Large intestine (tissue), 3 donors: ENCODE measurements at regions not wholly inside any gene's neighbourhood (a gene's known extent, or its start where the extent isn't known, plus 50 kb on each side); places are given as distances from the start of the nearest gene placed in this dataset.

Experiments used
- DNase-seq, 2 donors: peaks; one replicate each; pipeline versions ENCODE4 v3.0.0 to v3.0.0-alpha.2; 2013
- H3K27ac ChIP-seq: one replicate; pipeline ENCODE4 v1.5.1; 2013; ENCODE audit warnings: low read length
- H3K27me3 ChIP-seq: 2 replicates; pipeline ENCODE4 v1.6.1; 2013; ENCODE audit warnings: low read length; ENCODE audit not compliant: control insufficient read depth, insufficient read depth
- H3K36me3 ChIP-seq: 2 replicates; pipeline ENCODE4 v1.6.1; 2013; ENCODE audit warnings: low read length; ENCODE audit not compliant: control insufficient read depth, insufficient read depth
- H3K4me1 ChIP-seq: one replicate; pipeline ENCODE4 v1.6.1; 2013; ENCODE audit warnings: low read length; ENCODE audit not compliant: control insufficient read depth, insufficient read depth
- H3K4me3 ChIP-seq: one replicate; pipeline ENCODE4 v1.5.1; 2013; ENCODE audit warnings: low read length
- H3K9me3 ChIP-seq: one replicate; pipeline ENCODE4 v1.6.1; 2013; ENCODE audit warnings: mild to moderate bottlenecking, low read depth, low read length, moderate library complexity; ENCODE audit not compliant: control insufficient read depth
- WGBS: methylation state at CpG from one replicate; pipeline ENCODE4 v1.1.5; 2013; ENCODE audit warnings: low lambda C conversion rate; ENCODE audit not compliant: insufficient coverage; 5-methylcytosine and 5-hydroxymethylcytosine counted together

GRCh38 chr2:221312634-221313033 lies 259.5 kb downstream of the EPHA4 start:
- H3K36me3 ChIP-seq: no peaks in the 10 kb centered on the region
- peaks cover 6% of the 10 kb centered on the region for H3K4me1 ChIP-seq
- DNase-seq: no peak
- H3K27ac ChIP-seq: no peak overlapping the region
- H3K27me3 ChIP-seq: no peaks in the 10 kb centered on the region
- H3K9me3 ChIP-seq: no peaks in the 10 kb centered on the region
- H3K4me3 ChIP-seq: no peak overlapping the region

GRCh38 chr2:221314786-221315185 lies 257.3 kb downstream of the EPHA4 start:
- Histone ChIP-seq H3K9me3 (no peaks in the 10 kb centered on the region), H3K4me1 (peaks cover 4% of the 10 kb centered on the region), H3K4me3 (no peak overlapping the region), H3K36me3 (no peaks in the 10 kb centered on the region), H3K27me3 (no peaks in the 10 kb centered on the region), H3K27ac (no peak overlapping the region)
- DNase-seq: no peak
- WGBS: 100% methylated on average over 1 of the region's 2 CpGs

- no peaks in the 10 kb centered on the region for H3K36me3 ChIP-seq
- no peak overlapping the region for H3K27ac ChIP-seq
- no peak for DNase-seq
- no peaks in the 10 kb centered on the region for H3K27me3 ChIP-seq
- H3K4me3 ChIP-seq: no peak overlapping the region
- H3K4me1 ChIP-seq: no peaks in the 10 kb centered on the region
- no peaks in the 10 kb centered on the region for H3K9me3 ChIP-seq
- WGBS: no CpG with 5 or more reads among the region's 3 CpGs
Observed at GRCh38 chr2:221318376-221319130, 253.6 kb downstream of the EPHA4 start.

GRCh38 chr2:221322741-221323140 lies 249.4 kb downstream of the EPHA4 start:
- Histone ChIP-seq H3K9me3 (no peaks in the 10 kb centered on the region), H3K27ac (no peak overlapping the region), H3K4me3 (no peak overlapping the region), H3K27me3 (no peaks in the 10 kb centered on the region), H3K4me1 (no peaks in the 10 kb centered on the region), H3K36me3 (no peaks in the 10 kb centered on the region)
- DNase-seq: no peak
- no CpG with 5 or more reads among the region's 5 CpGs for WGBS

- no peaks in the 10 kb centered on the region for H3K4me1 ChIP-seq
- WGBS: 100% methylated on average over 1 of the region's 2 CpGs
- H3K27me3 ChIP-seq: no peaks in the 10 kb centered on the region
- H3K36me3 ChIP-seq: no peaks in the 10 kb centered on the region
- H3K4me3 ChIP-seq: no peak overlapping the region
- H3K9me3 ChIP-seq: no peaks in the 10 kb centered on the region
- DNase-seq: no peak
- no peak overlapping the region for H3K27ac ChIP-seq
Observed at GRCh38 chr2:221323513-221323912, 248.6 kb downstream of the EPHA4 start.

- H3K4me3 ChIP-seq: no peak overlapping the region
- no peaks in the 10 kb centered on the region for H3K36me3 ChIP-seq
- 67% methylated on average over 3 of the region's 5 CpGs for WGBS
- no peak for DNase-seq
- H3K4me1 ChIP-seq: no peaks in the 10 kb centered on the region
- H3K27ac ChIP-seq: no peak overlapping the region
- no peaks in the 10 kb centered on the region for H3K27me3 ChIP-seq
- no peaks in the 10 kb centered on the region for H3K9me3 ChIP-seq
Observed at GRCh38 chr2:221330436-221330835, 241.7 kb downstream of the EPHA4 start.

GRCh38 chr2:221334481-221335218 lies 237.5 kb downstream of the EPHA4 start:
- 84% methylated on average over 6 of the region's 11 CpGs for WGBS

GRCh38 chr2:221335219-221335752 lies 236.8 kb downstream of the EPHA4 start:
- Histone ChIP-seq H3K27ac (no peak overlapping the region), H3K9me3 (no peaks in the 10 kb centered on the region), H3K36me3 (no peaks in the 10 kb centered on the region), H3K4me1 (no peaks in the 10 kb centered on the region), H3K27me3 (no peaks in the 10 kb centered on the region), H3K4me3 (no peak overlapping the region)
- WGBS: 59% methylated on average over 2 of the region's 12 CpGs
- no peak for DNase-seq

More at GRCh38 chr2:221334481-221335218, 237.5 kb downstream of the EPHA4 start:
- Histone ChIP-seq H3K36me3 (no peaks in the 10 kb centered on the region), H3K27ac (no peak overlapping the region), H3K4me3 (no peak overlapping the region), H3K27me3 (no peaks in the 10 kb centered on the region), H3K9me3 (no peaks in the 10 kb centered on the region), H3K4me1 (no peaks in the 10 kb centered on the region)
- DNase-seq: no peak

GRCh38 chr2:221336967-221337366 lies 235.1 kb downstream of the EPHA4 start:
- H3K36me3 ChIP-seq: no peaks in the 10 kb centered on the region
- H3K9me3 ChIP-seq: no peaks in the 10 kb centered on the region
- no peaks in the 10 kb centered on the region for H3K27me3 ChIP-seq
- no peak for DNase-seq
- H3K4me1 ChIP-seq: no peaks in the 10 kb centered on the region
- WGBS: no CpG with 5 or more reads among the region's 2 CpGs
- no peak overlapping the region for H3K27ac ChIP-seq
- no peak overlapping the region for H3K4me3 ChIP-seq

GRCh38 chr2:221337957-221338685 lies 234.0 kb downstream of the EPHA4 start:
- Histone ChIP-seq H3K4me1 (no peaks in the 10 kb centered on the region), H3K9me3 (no peaks in the 10 kb centered on the region), H3K36me3 (no peaks in the 10 kb centered on the region), H3K27me3 (no peaks in the 10 kb centered on the region), H3K27ac (no peak overlapping the region), H3K4me3 (no peak overlapping the region)
- 86% methylated on average over 1 of the region's 5 CpGs for WGBS
- DNase-seq: no peak
